ENCODE measurements at regions not wholly inside any gene's neighbourhood (a gene's known extent, or its start where the extent isn't known, plus 50 kb on each side); places are given as distances from the start of the nearest gene placed in this dataset.

- DNase-seq, result no peak
These were observed 53.5 kb downstream of the ZNF608 start for GRCh38 chr5:124692950-124693349.

DNA sequence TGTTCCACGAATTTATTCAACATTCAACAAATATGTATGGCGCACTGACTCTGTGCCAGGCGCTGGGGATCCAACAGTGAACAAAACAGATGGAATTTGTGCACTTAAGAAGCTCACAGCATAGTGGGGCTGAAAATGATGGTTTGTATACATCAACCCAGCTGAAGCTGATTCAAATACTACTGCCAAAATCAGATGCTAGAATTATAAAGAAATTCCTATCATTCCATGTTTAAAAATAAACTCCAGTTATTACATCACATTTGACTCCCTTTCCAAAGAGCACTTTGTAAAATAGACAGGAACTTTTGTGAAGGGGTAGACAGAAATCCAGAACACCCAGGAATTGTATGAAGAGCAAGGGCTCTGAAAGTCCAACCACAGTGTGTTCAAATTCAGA is 54.1 kb downstream of the ZNF608 start:
- DNase-seq, result no peak

DNA sequence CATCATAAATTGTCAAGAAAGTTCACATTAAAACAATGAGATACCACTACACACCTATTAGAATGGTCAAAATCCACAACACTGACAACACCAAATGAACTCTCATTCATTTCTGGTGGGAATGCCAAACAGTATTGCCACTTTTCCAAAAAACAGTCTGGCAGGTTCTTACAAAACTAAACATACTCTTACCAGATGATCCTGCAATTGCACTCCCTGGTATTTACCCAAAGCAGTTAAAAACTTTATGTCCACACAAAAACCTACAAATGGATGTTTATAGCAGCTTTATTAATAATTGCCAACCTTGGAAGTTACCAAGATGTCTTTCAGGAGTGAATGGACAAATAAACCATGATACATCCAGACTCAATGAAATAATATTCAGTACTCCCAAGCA is 56.8 kb downstream of the ZNF608 start:
- DNase-seq, result no peak

DNA sequence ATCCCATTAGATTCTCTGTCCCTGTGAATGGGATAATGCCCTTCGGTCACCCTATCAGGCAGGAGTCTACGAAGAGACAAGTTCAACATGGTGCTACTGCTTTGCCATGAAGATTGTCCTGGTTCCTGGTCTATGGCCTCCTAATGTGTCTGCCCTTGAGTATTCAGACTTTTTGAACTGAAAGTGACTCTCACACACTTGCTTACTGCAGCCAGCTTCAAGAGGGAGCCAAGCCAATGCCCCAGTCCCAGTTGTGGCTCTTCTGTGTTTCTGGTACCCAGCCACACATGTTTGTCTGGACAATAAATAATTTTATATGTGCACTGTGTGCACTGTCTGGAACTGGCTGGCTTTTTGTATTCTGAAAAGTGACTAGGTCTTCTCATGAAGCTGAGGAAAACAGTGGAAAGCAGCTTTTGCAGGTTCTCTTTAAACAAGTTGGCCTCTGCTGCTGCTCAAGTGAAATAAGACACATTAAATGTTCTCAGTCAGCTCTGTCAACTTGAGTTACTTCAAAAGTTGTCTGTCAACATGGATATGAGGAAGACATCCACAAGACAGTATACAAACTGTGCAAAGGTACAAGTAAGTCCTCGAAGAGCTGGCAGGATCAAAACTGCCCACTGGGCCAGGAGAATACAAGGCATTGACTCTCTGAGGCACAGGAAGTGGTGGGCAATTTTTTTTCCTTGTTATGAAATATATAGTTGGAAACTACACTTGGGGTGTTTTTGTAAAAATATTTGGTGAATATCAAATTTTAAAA is 60.0 kb downstream of the ZNF608 start:
- no peak for DNase-seq

DNA sequence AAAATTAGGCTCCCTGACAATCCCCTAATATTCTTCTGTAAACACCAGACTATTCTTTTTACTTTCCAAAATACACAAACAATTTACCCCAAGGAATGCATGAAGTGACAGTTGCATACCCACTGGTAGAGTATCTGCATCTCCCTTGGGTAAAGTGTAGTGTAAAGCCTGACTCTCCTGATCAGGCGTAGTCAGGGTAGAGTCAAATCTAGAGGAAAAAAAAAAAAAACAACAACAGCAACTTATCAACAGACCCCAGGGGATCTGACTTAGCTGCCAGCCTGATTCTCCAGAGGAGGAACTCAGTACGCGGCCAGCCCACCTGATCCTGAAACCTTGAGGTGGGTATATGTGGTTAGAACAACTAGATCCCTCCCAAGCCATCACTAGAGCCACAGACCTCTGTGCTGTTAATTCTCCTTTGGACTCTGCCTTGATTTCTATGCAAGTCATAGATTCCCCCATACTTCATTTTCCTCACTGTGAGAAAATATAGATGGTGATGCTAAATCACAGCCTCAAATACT is 61.0 kb downstream of the ZNF608 start:
- DNase-seq, result no peak

DNA sequence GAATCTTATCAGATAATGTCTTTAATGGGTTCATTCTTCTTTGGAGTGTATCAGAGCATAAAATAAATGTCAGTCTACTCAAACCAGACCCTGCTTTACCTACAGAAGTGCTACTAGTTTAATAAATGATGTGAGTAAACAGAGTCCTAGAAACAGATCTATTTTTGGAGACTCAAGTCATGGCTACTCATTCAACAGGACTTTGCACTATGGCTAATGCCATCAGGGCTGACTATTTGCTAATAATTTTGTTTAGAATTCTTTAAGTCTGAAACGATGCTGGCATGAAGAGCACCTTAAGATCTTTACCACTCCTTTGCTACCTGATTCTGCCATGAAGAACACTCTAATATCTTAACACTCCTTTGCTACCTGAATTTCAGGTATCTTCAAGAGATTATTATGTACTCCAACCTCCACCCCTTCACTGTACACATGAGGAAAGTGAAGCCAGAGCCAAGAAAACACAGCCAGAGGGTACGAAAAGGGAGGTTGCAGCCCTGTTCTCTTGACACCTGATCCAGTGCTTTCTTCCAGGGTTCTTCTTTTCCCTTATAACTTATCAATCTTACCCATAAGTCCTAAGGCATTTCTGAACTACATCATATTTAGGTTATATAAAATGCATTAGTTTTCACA is 62.4 kb downstream of the ZNF608 start:
- no peak for DNase-seq

DNA sequence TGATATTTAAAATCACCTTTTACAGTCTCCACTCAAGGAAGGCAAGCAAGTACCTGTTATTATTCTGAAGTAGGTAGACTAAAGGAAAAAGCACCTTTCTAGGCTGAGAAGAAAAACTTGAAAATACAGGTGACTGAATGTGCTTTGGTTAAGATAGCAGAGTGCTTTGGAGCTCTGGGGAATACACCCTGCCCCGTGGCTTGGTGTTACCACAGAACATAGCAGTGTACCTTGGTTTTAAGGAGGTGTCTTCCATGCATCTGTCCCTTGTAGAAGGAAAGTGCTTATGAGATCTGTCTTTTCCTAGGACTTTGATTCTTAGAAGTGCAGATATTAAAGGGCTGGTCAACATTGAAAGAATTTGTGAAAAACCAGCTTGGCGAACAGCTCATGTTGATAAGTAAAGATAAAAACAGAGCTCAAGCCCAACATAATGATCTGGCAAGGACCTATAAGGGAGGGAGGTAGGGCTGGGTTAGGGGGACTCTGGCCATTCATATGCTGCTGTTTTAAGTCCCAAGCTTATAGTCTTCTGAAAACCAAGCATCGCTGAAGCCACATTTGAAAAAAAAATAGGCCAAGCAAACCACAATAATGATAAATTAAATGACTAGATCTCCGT is 66.8 kb downstream of the ZNF608 start:
- DNase-seq, result no peak

- no peak for DNase-seq
These were observed 67.4 kb downstream of the ZNF608 start for GRCh38 chr5:124678922-124679519.

GRCh38 chr5:124678468-124678867 is 68.0 kb downstream of the ZNF608 start:
- DNase-seq, result no peak

- no peak for DNase-seq
These were observed 68.8 kb downstream of the ZNF608 start for GRCh38 chr5:124677374-124678351.

- DNase-seq, result no peak
These were observed 70.2 kb downstream of the ZNF608 start for GRCh38 chr5:124675931-124676846.

DNA sequence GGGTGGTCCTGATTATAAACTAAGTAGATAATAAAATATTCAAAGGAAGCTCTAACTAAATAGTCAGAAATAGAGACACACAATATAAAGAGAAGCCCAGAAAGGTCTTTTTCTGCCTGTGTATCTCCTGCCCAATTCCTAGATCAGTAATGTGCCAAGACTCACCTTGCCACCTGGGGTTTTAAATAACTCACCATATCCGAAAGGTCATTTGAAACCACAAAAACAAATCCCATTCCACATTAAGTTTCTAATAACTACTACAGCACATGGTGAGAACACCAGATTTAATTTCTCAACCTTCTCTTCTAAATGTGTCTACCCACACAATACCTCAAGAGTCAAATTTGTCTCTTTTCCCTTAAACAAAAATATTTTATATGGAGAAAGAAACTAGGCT is 75.2 kb downstream of the ZNF608 start:
- DNase-seq, result no peak

DNA sequence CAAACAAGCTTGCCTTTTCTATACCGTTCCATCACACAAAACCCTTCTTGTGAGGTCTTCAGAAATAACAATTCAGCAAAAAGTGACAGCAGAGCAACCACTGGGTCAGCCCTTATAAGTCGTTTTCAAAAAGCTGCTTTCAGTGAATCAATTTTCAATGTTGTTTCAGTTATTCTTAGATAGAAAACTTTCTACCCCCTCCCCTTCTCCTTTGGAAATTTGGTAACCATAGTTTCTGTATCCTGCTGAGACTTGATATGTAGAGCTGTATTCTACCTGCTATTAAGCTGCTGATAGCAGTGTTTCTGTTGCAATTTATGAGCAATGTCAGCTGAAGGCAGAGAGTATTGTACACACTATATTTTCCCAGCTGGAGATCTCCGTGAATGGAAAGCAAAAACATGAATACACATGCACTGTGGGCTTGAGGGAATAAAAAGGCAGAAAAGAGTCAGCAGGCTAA is 75.7 kb downstream of the ZNF608 start:
- DNase-seq, result no peak

DNA sequence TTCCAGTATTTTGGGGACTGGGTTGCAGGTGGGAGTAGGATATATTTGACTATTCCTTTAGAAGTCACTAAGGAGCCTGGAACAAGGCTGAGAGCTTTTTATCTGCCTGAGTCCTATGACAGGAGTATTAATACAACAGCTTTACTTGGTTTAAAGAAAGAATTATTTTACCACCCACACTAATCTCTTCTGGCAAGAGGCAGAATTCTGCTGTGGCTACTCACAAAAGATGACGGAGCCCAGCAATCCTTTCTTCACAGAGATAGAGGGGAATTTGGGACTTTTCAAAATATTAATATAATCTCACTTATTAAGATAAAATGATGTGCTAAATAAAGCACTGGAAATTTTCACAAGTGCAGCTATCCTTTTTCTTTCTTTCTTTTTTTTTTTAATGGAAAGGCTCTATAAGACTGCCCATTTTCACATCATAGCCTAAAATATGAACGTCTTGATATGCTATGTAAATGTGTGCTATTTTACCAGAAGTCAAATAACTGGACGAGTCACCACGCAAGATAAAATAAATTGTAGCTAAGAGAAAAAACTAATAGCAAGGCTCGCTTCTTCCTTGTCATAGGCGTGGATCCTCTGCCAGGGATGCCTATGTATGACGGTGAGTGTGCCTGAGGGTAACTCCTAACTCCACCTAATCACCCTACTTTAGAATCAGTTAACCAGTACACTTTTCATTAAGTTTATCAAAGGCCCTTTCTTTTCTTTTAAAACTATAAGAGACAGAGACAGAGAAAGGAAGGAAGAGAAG is 76.3 kb downstream of the ZNF608 start:
- no peak for DNase-seq

GRCh38 chr5:124669300-124669648 is 77.2 kb downstream of the ZNF608 start:
- no peak for DNase-seq

DNA sequence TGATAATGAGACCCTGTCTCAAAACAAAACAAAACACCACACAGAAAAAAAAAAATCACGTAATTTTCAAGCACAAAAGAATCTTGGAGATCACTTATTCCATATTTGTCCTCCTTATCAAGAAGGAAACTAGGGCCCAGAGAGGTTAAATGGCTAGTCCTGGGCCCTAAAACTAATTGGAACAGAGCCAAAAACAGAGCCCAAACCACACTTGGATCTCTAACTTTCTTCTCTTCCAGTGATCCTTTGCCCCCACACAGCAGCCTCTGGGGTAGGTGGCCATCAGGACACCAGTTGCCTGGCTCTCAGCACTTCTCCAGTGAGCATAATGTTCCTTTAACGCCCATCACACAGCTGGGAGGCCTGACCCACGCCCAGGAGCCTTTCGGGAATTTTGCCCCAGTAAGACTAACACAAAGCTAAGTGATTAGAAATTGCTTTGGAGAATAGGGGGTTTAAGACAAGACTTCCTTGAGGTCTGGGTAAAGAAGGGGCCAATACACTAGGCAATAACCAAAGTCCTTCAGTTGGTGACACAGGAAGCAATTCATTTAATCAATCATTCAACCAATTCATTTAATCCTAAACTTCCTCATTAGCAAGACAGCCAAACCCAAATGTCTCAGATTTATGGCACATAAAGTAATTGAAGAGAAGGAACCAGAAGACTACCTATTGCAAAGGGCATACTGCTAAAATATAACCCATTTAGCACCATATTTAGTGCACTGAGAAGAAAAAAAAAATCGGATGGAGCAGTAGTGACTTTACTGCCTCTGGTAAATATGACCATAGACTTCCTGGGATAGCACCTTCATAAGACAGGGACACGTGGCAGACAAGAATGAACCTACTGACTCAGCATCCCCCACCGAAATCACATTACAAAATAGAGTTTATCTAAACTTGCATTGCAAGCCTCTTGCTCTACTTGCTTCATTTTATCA is 77.8 kb downstream of the ZNF608 start:
- no peak for DNase-seq

DNA sequence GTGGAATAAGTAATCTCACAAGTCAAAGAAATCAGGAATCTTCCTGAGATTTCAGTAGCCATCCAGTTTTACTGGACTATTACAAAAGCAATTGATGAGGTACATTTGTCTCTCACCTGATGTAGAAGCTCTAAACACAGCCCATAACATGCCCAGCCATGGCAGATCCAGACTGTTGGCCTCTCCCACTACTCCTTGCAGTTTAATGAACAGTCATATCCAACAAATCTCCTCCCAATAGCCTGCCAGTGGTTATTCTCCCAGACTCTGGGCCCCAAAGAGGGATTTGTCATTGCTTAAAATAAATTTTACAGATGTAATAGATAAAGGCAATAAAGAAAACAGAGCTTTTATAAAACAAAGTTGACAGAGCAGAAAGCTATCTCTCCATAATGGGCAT is 80.8 kb downstream of the ZNF608 start:
- no peak for DNase-seq

GRCh38 chr5:124665035-124665434 is 81.4 kb downstream of the ZNF608 start:
- DNase-seq, result no peak
